Keratinocyte (primary cell): ENCODE measurements at regions not wholly inside any gene's neighbourhood (a gene's known extent, or its start where the extent isn't known, plus 50 kb on each side); places are given as distances from the start of the nearest gene placed in this dataset.

Experiments
- DNase-seq: peaks from one replicate; pipeline ENCODE4 v3.0.0-alpha.2; 2011; ENCODE audit warnings: low read depth, missing footprints, low spot score
- FAIRE-seq: peaks from 2 replicates; lab custom pipeline; 2011; peaks lifted over from hg19 to GRCh38; lab: Jason Lieb, UNC
- H2AFZ ChIP-seq: 2 replicates; pipeline ENCODE4 v1.6.0; 2012; ENCODE audit warnings: low read length, control low read depth, inconsistent platforms; ENCODE audit not compliant: control insufficient read depth
- H3K27ac ChIP-seq: 2 replicates; pipeline ENCODE4 v1.5.1; 2011; ENCODE audit warnings: low read length; ENCODE audit not compliant: control insufficient read depth, insufficient read depth
- H3K27me3 ChIP-seq: 3 replicates; pipeline ENCODE4 v1.6.0; 2011; ENCODE audit warnings: low read length; ENCODE audit not compliant: control insufficient read depth, insufficient read depth; ENCODE audit errors: extremely low read depth
- H3K36me3 ChIP-seq, 2 experiments: 2 replicates in 1 of 2; 3 replicates in 1 of 2; pipeline ENCODE4 v1.5.1; 2011; ENCODE audit warnings: low read length in 2 of 2, mild to moderate bottlenecking in 1 of 2; ENCODE audit not compliant: control insufficient read depth in 2 of 2, insufficient read depth in 2 of 2; ENCODE audit errors: extremely low read depth in 1 of 2
- H3K4me1 ChIP-seq: 3 replicates; pipeline ENCODE4 v1.5.1; 2011; ENCODE audit warnings: low read length; ENCODE audit not compliant: control insufficient read depth, insufficient read depth; ENCODE audit errors: extremely low read depth
- H3K4me2 ChIP-seq: 3 replicates; pipeline ENCODE4 v1.6.0; 2011; ENCODE audit warnings: low read depth, low read length; ENCODE audit not compliant: control insufficient read depth, insufficient read depth; ENCODE audit errors: extremely low read depth
- H3K4me3 ChIP-seq, 3 experiments: fragments of 200-600 bp in 1 of 3; sonication (generic) in 1 of 3; 2 replicates in 2 of 3; 3 replicates in 1 of 3; pipeline ENCODE4 v1.5.1; 2011 to 2016; ENCODE audit warnings: low read length in 3 of 3, mild to moderate bottlenecking in 3 of 3, control low read depth in 2 of 3, inconsistent platforms in 1 of 3, low read depth in 1 of 3, mixed read lengths in 1 of 3, mixed run types in 1 of 3, moderate library complexity in 1 of 3; ENCODE audit not compliant: control insufficient read depth in 2 of 3, insufficient read depth in 2 of 3; ENCODE audit errors: extremely low read depth in 1 of 3
- H3K79me2 ChIP-seq: 2 replicates; pipeline ENCODE4 v1.6.0; 2012; ENCODE audit warnings: low read length; ENCODE audit not compliant: control insufficient read depth, insufficient read depth
- H3K9ac ChIP-seq: 3 replicates; pipeline ENCODE4 v1.6.0; 2011; ENCODE audit warnings: low read length; ENCODE audit not compliant: control insufficient read depth, insufficient read depth; ENCODE audit errors: extremely low read depth
- H3K9me1 ChIP-seq: 3 replicates; pipeline ENCODE4 v1.6.0; 2011; ENCODE audit warnings: low read length; ENCODE audit not compliant: control insufficient read depth, insufficient read depth; ENCODE audit errors: extremely low read depth
- H3K9me3 ChIP-seq: 2 replicates; pipeline ENCODE4 v1.5.1; 2012; ENCODE audit warnings: low read depth, low read length; ENCODE audit not compliant: control insufficient read depth
- H4K20me1 ChIP-seq: 3 replicates; pipeline ENCODE4 v1.6.0; 2011; ENCODE audit warnings: low read length; ENCODE audit not compliant: control insufficient read depth, insufficient read depth; ENCODE audit errors: extremely low read depth
- CTCF ChIP-seq, 3 experiments: IDR thresholded peaks in 1 of 3; conservative IDR thresholded peaks in 1 of 3; optimal IDR thresholded peaks in 1 of 3; 2 replicates in 2 of 3; 3 replicates in 1 of 3; pipeline versions ENCODE3 to v1.5.1; 2011; ENCODE audit warnings: low read length in 3 of 3, mild to moderate bottlenecking in 3 of 3, moderate library complexity in 2 of 3, control low read depth in 1 of 3, inconsistent platforms in 1 of 3; ENCODE audit not compliant: insufficient read depth in 2 of 3; ENCODE audit errors: extremely low read depth in 1 of 3
- EZH2 ChIP-seq: IDR thresholded peaks from one replicate; pipeline ENCODE4 v1.6.1; 2012; ENCODE audit warnings: inconsistent platforms, mild to moderate bottlenecking, low read length, moderate library complexity
- dilution Hi-C: fragments of 300-500 bp; cut with MboI; formaldehyde crosslinking; loops from one replicate; pipeline ENCODE4 v1.7.0; 2020; ENCODE audit warnings: low sequenced_read_pairs; ENCODE audit not compliant: extremely low pct_ligation_motif_present

- Histone ChIP-seq H2AFZ (no peak overlapping the region), H3K4me3 (no peak overlapping the region), H3K9me1 (no peaks in the 10 kb centered on the region), H3K4me1 (peaks cover 12% of the 10 kb centered on the region), H3K9ac (no peak overlapping the region), H4K20me1 (no peaks in the 10 kb centered on the region), H3K4me2 (no peak overlapping the region), H3K36me3 (no peaks in the 10 kb centered on the region), H3K9me3 (no peaks in the 10 kb centered on the region), H3K79me2 (no peaks in the 10 kb centered on the region), H3K27ac (no peak overlapping the region), H3K27me3 (no peaks in the 10 kb centered on the region)
- FAIRE-seq = no peak
- no peak for TF ChIP-seq CTCF (optimal IDR thresholded peaks at IDR 0.05 in 1 of 3, IDR thresholded peaks at IDR 0.05 in 1 of 3, conservative IDR thresholded peaks at IDR 0.05 in 1 of 3; ENCODE audit: extremely low read depth in 1 of 3, insufficient read depth in 2 of 3, low read length in 3 of 3)
- no peak for TF ChIP-seq EZH2
- DNase-seq = no peak
- dilution Hi-C loops = no loop called here
Measured at GRCh38 chr6:80603679-80604078, 497.2 kb downstream of the BCKDHB start.

DNA sequence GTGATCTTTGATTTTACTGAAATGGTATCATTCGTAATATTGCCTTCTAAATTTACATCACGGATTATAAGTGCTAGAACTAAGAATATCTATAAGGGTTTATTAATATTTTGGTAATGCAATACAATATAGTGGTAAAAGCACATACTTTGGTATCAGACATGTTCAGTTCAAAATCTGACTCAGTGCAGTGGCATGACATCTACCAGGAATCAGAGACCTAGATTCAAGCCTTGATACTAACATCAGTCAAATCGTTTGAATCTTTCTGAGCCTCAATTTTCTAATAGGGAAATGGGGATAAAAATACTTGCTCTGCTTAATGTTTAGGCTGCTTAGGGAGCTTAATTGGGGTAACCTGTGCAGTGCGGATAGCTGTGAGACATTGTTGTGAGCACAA lies 488.0 kb downstream of the BCKDHB start:
- TF ChIP-seq CTCF (optimal IDR thresholded peaks at IDR 0.05 in 1 of 3, IDR thresholded peaks at IDR 0.05 in 1 of 3, conservative IDR thresholded peaks at IDR 0.05 in 1 of 3; ENCODE audit: extremely low read depth in 1 of 3, insufficient read depth in 2 of 3, low read length in 3 of 3) (no peak), EZH2 (no peak)
- Histone ChIP-seq H3K27ac (no peak overlapping the region), H3K9me1 (no peaks in the 10 kb centered on the region), H3K9ac (no peak overlapping the region), H3K27me3 (no peaks in the 10 kb centered on the region), H2AFZ (peak overlapping the region; percentile 27), H3K36me3 (no peaks in the 10 kb centered on the region), H3K9me3 (no peaks in the 10 kb centered on the region), H3K79me2 (no peaks in the 10 kb centered on the region), H3K4me3 (no peak overlapping the region), H4K20me1 (no peaks in the 10 kb centered on the region), H3K4me2 (no peak overlapping the region), H3K4me1 (no peaks in the 10 kb centered on the region)
- FAIRE-seq (peak; percentile 9), DNase-seq (no peak)
- dilution Hi-C loops = no loop called here
